HK-2 (cell line): ENCODE measurements at regions not wholly inside any gene's neighbourhood (a gene's known extent, or its start where the extent isn't known, plus 50 kb on each side); places are given as distances from the start of the nearest gene placed in this dataset.
A peak's percentile ranks its signal among the peaks of the same experiment; 100 is the strongest.

Experiments used
- DNase-seq: peaks from one replicate; pipeline ENCODE4 v3.0.0-alpha.2; 2018; ENCODE audit not compliant: unreplicated experiment

- DNase-seq, result peak; percentile 23
Measured at GRCh38 chr3:99114565-99115291, 213.2 kb upstream of the DCBLD2 start.

- DNase-seq, result no peak
Measured at GRCh38 chr3:99111235-99111634, 209.7 kb upstream of the DCBLD2 start.

GRCh38 chr3:99110401-99110800 is 208.9 kb upstream of the DCBLD2 start:
- DNase-seq, result no peak

GRCh38 chr3:99108508-99108907 is 207.0 kb upstream of the DCBLD2 start:
- no peak for DNase-seq

GRCh38 chr3:99094606-99095005 is 193.1 kb upstream of the DCBLD2 start:
- DNase-seq, result no peak

- DNase-seq, result no peak
Measured at GRCh38 chr3:99087277-99087676, 185.8 kb upstream of the DCBLD2 start.

GRCh38 chr3:99084826-99085225 is 183.3 kb upstream of the DCBLD2 start:
- DNase-seq, result no peak

- no peak for DNase-seq
Measured at GRCh38 chr3:99084156-99084555, 182.7 kb upstream of the DCBLD2 start.

- DNase-seq, result no peak
Measured at GRCh38 chr3:99071096-99071495, 169.6 kb upstream of the DCBLD2 start.

- DNase-seq, result no peak
Measured at GRCh38 chr3:99069973-99070372, 168.5 kb upstream of the DCBLD2 start.

- DNase-seq, result no peak
Measured at GRCh38 chr3:99066863-99067262, 165.4 kb upstream of the DCBLD2 start.

GRCh38 chr3:99049164-99049563 is 147.7 kb upstream of the DCBLD2 start:
- no peak for DNase-seq

- DNase-seq, result no peak
Measured at GRCh38 chr3:99041747-99042146, 140.3 kb upstream of the DCBLD2 start.

GRCh38 chr3:99031778-99032177 is 130.3 kb upstream of the DCBLD2 start:
- no peak for DNase-seq

GRCh38 chr3:99023590-99024192 is 122.2 kb upstream of the DCBLD2 start:
- no peak for DNase-seq

GRCh38 chr3:99021466-99021865 is 120.0 kb upstream of the DCBLD2 start:
- DNase-seq, result no peak

- DNase-seq, result no peak
Measured at GRCh38 chr3:99016452-99016851, 115.0 kb upstream of the DCBLD2 start.

GRCh38 chr3:99013777-99014315 is 112.4 kb upstream of the DCBLD2 start:
- DNase-seq, result no peak

- DNase-seq, result no peak
Measured at GRCh38 chr3:99013077-99013476, 111.6 kb upstream of the DCBLD2 start.

GRCh38 chr3:99012051-99012450 is 110.6 kb upstream of the DCBLD2 start:
- peak; percentile 83 for DNase-seq

GRCh38 chr3:99009851-99010250 is 108.4 kb upstream of the DCBLD2 start:
- DNase-seq, result no peak

GRCh38 chr3:99006686-99007085 is 105.2 kb upstream of the DCBLD2 start:
- DNase-seq, result no peak

- no peak for DNase-seq
Measured at GRCh38 chr3:98999675-99000074, 98.2 kb upstream of the DCBLD2 start.
